Stimulated activated naive CD8-positive, alpha-beta T cell treated with anti-CD3 and anti-CD28 coated beads, Interleukin-15, Interleukin-2, amounts not matched to agents 100 U/mL and 50 U/mL, for 24 hours (primary cell): ENCODE measurements at regions not wholly inside any gene's neighbourhood (a gene's known extent, or its start where the extent isn't known, plus 50 kb on each side); places are given as distances from the start of the nearest gene placed in this dataset.

ENCODE experiments used
- ATAC-seq: fragments of 150-1000 bp; cut with Tn5 transposase; one replicate; pipeline ENCODE4 v1.10.0; 2021
- DNase-seq: peaks from one replicate; pipeline ENCODE4 v3.0.0; 2021

- ATAC-seq (no peak), DNase-seq (no peak)
Measured at GRCh38 chr15:48046813-48047438, 73.9 kb upstream of the SLC24A5 start.

- DNase-seq = no peak
- no peak for ATAC-seq
Measured at GRCh38 chr15:48049736-48050135, 71.1 kb upstream of the SLC24A5 start.

- DNase-seq (no peak), ATAC-seq (no peak)
Measured at GRCh38 chr15:48052946-48053345, 67.8 kb upstream of the SLC24A5 start.

- DNase-seq (no peak), ATAC-seq (no peak)
Measured at GRCh38 chr15:48058371-48058770, 62.4 kb upstream of the SLC24A5 start.

- ATAC-seq (no peak), DNase-seq (no peak)
Measured at GRCh38 chr15:48059791-48060190, 61.0 kb upstream of the SLC24A5 start.

DNA sequence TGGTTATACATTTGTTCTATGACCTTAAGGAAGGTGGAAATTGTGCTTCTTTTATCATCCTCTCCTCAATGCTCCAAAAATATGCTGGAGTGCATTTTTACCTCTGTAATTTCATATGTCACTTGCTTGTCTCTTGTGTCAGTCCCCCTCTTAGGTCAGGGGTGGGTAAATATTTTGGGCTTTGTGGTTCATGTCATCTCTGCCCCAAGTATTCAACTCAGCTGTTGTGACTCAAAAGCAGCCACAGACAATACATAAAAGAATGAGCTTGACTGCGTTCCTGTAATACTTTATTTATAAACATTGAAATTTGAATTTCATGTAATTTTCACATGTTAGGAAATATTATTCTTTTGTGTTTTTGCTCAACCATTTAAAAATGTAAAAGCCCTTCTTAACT is 60.4 kb upstream of the SLC24A5 start:
- DNase-seq (no peak), ATAC-seq (no peak)

- ATAC-seq = no peak
- no peak for DNase-seq
Measured at GRCh38 chr15:48061605-48062004, 59.2 kb upstream of the SLC24A5 start.

- DNase-seq = no peak
- no peak for ATAC-seq
Measured at GRCh38 chr15:48062148-48062872, 58.5 kb upstream of the SLC24A5 start.

DNA sequence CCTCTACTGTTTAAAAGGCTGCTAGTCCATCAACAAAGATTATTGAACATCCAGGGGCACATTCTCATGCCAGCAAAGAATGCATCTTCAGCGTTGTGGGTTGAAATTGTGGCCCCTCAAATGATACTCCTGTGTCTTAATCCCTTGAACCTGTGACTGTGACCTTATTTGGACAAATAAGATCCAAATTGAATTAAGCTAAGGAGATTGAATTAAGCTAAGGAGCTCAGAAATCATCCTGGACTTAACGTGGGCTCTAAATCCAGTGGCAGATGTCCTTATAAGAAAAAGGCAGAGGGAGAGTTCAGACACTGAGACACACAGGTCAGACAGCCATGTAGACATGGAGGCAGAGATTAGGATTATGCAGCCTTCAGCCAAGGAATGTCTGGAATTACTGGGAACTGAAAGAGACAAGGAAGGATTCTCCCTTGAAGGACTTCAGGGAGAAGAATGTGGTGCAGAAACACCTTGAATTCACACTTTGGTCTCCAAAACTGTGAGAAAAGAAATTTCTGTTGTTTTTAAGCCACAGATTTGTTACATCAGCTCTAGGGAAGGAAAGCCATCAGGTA is 57.3 kb upstream of the SLC24A5 start:
- ATAC-seq = no peak
- DNase-seq = no peak

GRCh38 chr15:48064421-48064820 is 56.4 kb upstream of the SLC24A5 start:
- ATAC-seq = no peak

GRCh38 chr15:48066456-48066855 is 54.3 kb upstream of the SLC24A5 start:
- ATAC-seq (no peak), DNase-seq (no peak)

More at GRCh38 chr15:48064421-48064820, 56.4 kb upstream of the SLC24A5 start:
- DNase-seq = no peak
